SK-N-SH (cell line): ENCODE measurements at regions not wholly inside any gene's neighbourhood (a gene's known extent, or its start where the extent isn't known, plus 50 kb on each side); places are given as distances from the start of the nearest gene placed in this dataset.

Experiments
- CHD2 ChIP-seq: fragments of 150-350 bp; IDR thresholded peaks from 2 replicates; pipeline ENCODE4 v1.6.1; 2018; ENCODE audit warnings: low read length; ENCODE audit not compliant: partially characterized antibody
- CTCF ChIP-seq: fragments of 200-600 bp; sonication (generic); IDR thresholded peaks from 2 replicates; pipeline ENCODE4 v1.6.1; 2017; ENCODE audit warnings: antibody characterized with exemption, mild to moderate bottlenecking, moderate library complexity
- EP300 ChIP-seq, 2 experiments: IDR thresholded peaks; 2 replicates each; pipeline versions ENCODE4 v1.4.0 to v1.6.1; 2012; ENCODE audit warnings: borderline replicate concordance in 1 of 2, low read depth in 1 of 2, low read length in 1 of 2
- FOXM1 ChIP-seq: IDR thresholded peaks from 2 replicates; pipeline ENCODE4 v1.4.0; 2012; ENCODE audit warnings: low read depth, mild to moderate bottlenecking
- NRF1 ChIP-seq: IDR thresholded peaks from 2 replicates; pipeline ENCODE4 v1.6.1; 2012; ENCODE audit warnings: low read depth, mild to moderate bottlenecking, low read length
- RAD21 ChIP-seq: IDR thresholded peaks from 2 replicates; pipeline ENCODE4 v1.6.1; 2012; ENCODE audit warnings: mild to moderate bottlenecking, low read length
- REST ChIP-seq: IDR thresholded peaks from 2 replicates; pipeline ENCODE4 v1.6.1; 2012; ENCODE audit warnings: mild to moderate bottlenecking, low read depth, low read length, moderate library complexity
- RFX5 ChIP-seq: IDR thresholded peaks from 2 replicates; pipeline ENCODE4 v1.6.1; 2012; ENCODE audit warnings: mild to moderate bottlenecking, improper control_type of control experiment, low read length
- RXRA ChIP-seq: IDR thresholded peaks from 2 replicates; pipeline ENCODE4 v1.4.0; 2012; ENCODE audit warnings: low read depth, mild to moderate bottlenecking, borderline replicate concordance
- SIN3A ChIP-seq: IDR thresholded peaks from 2 replicates; pipeline ENCODE4 v1.6.1; 2012; ENCODE audit warnings: low read depth, mild to moderate bottlenecking, low read length, moderate library complexity, borderline replicate concordance
- TCF12 ChIP-seq: IDR thresholded peaks from 2 replicates; pipeline ENCODE4 v1.4.0; 2012
- USF2 ChIP-seq: fragments of 150-350 bp; IDR thresholded peaks from 2 replicates; pipeline ENCODE4 v1.6.1; 2017; ENCODE audit warnings: antibody characterized with exemption, low read length, low read depth, borderline replicate concordance

GRCh38 chr9:82732928-82733327, 330.0 kb downstream of the RASEF start:
- TF ChIP-seq RXRA, result no peak
- no peak for TF ChIP-seq SIN3A
- TF ChIP-seq FOXM1, result no peak
- no peak for TF ChIP-seq CTCF
- no peak for TF ChIP-seq RFX5
- no peak for TF ChIP-seq CHD2
- TF ChIP-seq USF2, result no peak
- no peak for TF ChIP-seq RAD21
- TF ChIP-seq REST, result no peak
- no peak for TF ChIP-seq NRF1
- TF ChIP-seq TCF12, result no peak
- TF ChIP-seq EP300 (IDR thresholded peaks at IDR 0.05; ENCODE audit: borderline replicate concordance in 1 of 2, low read depth in 1 of 2, low read length in 1 of 2), result no peak
